CD8-positive, alpha-beta memory T cell (primary cell): ENCODE measurements at regions not wholly inside any gene's neighbourhood (a gene's known extent, or its start where the extent isn't known, plus 50 kb on each side); places are given as distances from the start of the nearest gene placed in this dataset.

Experiments
- CTCF ChIA-PET: fragments of 350-600 bp; sonication (Branson Sonifier 250); formaldehyde crosslinking; loops from one replicate; lab custom pipeline; 2021; ENCODE audit warnings: antibody characterized with exemption; lab: Charles Lee
- POLR2A ChIA-PET: fragments of 350-600 bp; sonication (Branson Sonifier 250); formaldehyde crosslinking; loops from one replicate; lab custom pipeline; 2021; ENCODE audit warnings: antibody characterized with exemption; lab: Charles Lee
- DNase-seq, 5 donors: peaks; one replicate each; pipeline versions ENCODE4 v3.0.0 to v3.0.0-alpha.2; 2020 to 2022; ENCODE audit warnings: mixed read lengths in 1 of 5
- H3K27ac ChIP-seq: one replicate; pipeline ENCODE4 v1.7.0; 2013; ENCODE audit warnings: low read depth, mild to moderate bottlenecking, low read length, moderate library complexity
- H3K27me3 ChIP-seq: 2 replicates; pipeline ENCODE4 v1.7.0; 2013; ENCODE audit warnings: low read length, mild to moderate bottlenecking; ENCODE audit not compliant: insufficient read depth, poor library complexity, severe bottlenecking
- H3K36me3 ChIP-seq: 2 replicates; pipeline ENCODE4 v1.7.0; 2013; ENCODE audit warnings: mild to moderate bottlenecking, low read length, moderate library complexity; ENCODE audit not compliant: insufficient read depth
- H3K4me1 ChIP-seq: 2 replicates; pipeline ENCODE4 v1.7.0; 2013; ENCODE audit warnings: mild to moderate bottlenecking, low read length, moderate library complexity; ENCODE audit not compliant: insufficient read depth
- H3K4me3 ChIP-seq: 2 replicates; pipeline ENCODE4 v1.7.0; 2013; ENCODE audit warnings: mild to moderate bottlenecking, low read length
- H3K9me3 ChIP-seq: 2 replicates; pipeline ENCODE4 v1.7.0; 2013; ENCODE audit warnings: mild to moderate bottlenecking, low read length
- H3K27ac Mint-ChIP-seq, 8 donors: one replicate each; pipeline ENCODE4 v1.8.0; 2020 to 2021; ENCODE audit warnings: mixed read lengths in 8 of 8, mild to moderate bottlenecking in 6 of 8, inconsistent platforms in 3 of 8, moderate library complexity in 3 of 8
- H3K27me3 Mint-ChIP-seq, 2 donors: one replicate each; pipeline ENCODE4 v1.8.0; 2020 to 2021; ENCODE audit warnings: mixed read lengths in 2 of 2, mild to moderate bottlenecking in 1 of 2, moderate library complexity in 1 of 2
- H3K36me3 Mint-ChIP-seq, 3 donors: one replicate each; pipeline ENCODE4 v1.8.0; 2020 to 2021; ENCODE audit warnings: mixed read lengths in 3 of 3, inconsistent platforms in 1 of 3, mild to moderate bottlenecking in 1 of 3
- H3K4me1 Mint-ChIP-seq, 3 donors: one replicate each; pipeline ENCODE4 v1.8.0; 2020 to 2021; ENCODE audit warnings: mixed read lengths in 3 of 3, inconsistent platforms in 1 of 3, mild to moderate bottlenecking in 1 of 3
- H3K4me3 Mint-ChIP-seq, 7 donors: one replicate each; pipeline ENCODE4 v1.8.0; 2020 to 2021; ENCODE audit warnings: mixed read lengths in 7 of 7, mild to moderate bottlenecking in 6 of 7, moderate library complexity in 4 of 7, inconsistent platforms in 2 of 7
- H3K9me3 Mint-ChIP-seq, 5 donors: one replicate each; pipeline ENCODE4 v1.8.0; 2020 to 2022; ENCODE audit warnings: mixed read lengths in 5 of 5, mild to moderate bottlenecking in 3 of 5, moderate library complexity in 2 of 5, inconsistent platforms in 1 of 5

GRCh38 chr2:8110716-8111115, 571.1 kb upstream of the ID2 start:
- no peak overlapping the region for H3K27ac ChIP-seq
- H3K27me3 ChIP-seq: no peaks in the 10 kb centered on the region
- POLR2A ChIA-PET: no interaction called here
- no peaks in the 10 kb centered on the region for H3K36me3 ChIP-seq
- no peaks in the 10 kb centered on the region for H3K27me3 Mint-ChIP-seq
- no peaks in the 10 kb centered on the region for H3K4me1 ChIP-seq
- peaks cover 5 to 8% (median 6%) of the 10 kb centered on the region in 3 donors for H3K4me1 Mint-ChIP-seq
- CTCF ChIA-PET: no interaction called here
- peaks cover 0 to 6% (median 0%) of the 10 kb centered on the region in 3 donors for H3K36me3 Mint-ChIP-seq
- DNase-seq: no peak
- no peaks in the 10 kb centered on the region for H3K9me3 ChIP-seq
- H3K4me3 Mint-ChIP-seq: no peak overlapping the region
- no peak overlapping the region for H3K27ac Mint-ChIP-seq
- no peak overlapping the region for H3K4me3 ChIP-seq
- H3K9me3 Mint-ChIP-seq: no peaks in the 10 kb centered on the region

GRCh38 chr2:8111193-8111592, 570.7 kb upstream of the ID2 start:
- DNase-seq: no peak
- Histone ChIP-seq H3K27ac (no peak overlapping the region), H3K9me3 (no peaks in the 10 kb centered on the region), H3K27me3 (no peaks in the 10 kb centered on the region), H3K36me3 (no peaks in the 10 kb centered on the region), H3K4me3 (no peak overlapping the region), H3K4me1 (no peaks in the 10 kb centered on the region)
- H3K4me1 Mint-ChIP-seq: peaks cover 5 to 8% (median 6%) of the 10 kb centered on the region in 3 donors
- POLR2A ChIA-PET: no interaction called here
- no peak overlapping the region for H3K27ac Mint-ChIP-seq
- H3K4me3 Mint-ChIP-seq: no peak overlapping the region
- no peaks in the 10 kb centered on the region for H3K27me3 Mint-ChIP-seq
- H3K36me3 Mint-ChIP-seq: peaks cover 0 to 4% (median 0%) of the 10 kb centered on the region in 3 donors
- CTCF ChIA-PET: no interaction called here
- no peaks in the 10 kb centered on the region for H3K9me3 Mint-ChIP-seq

- no peaks in the 10 kb centered on the region for H3K4me1 ChIP-seq
- ChIA-PET CTCF (no interaction called here), POLR2A (no interaction called here)
- H3K9me3 Mint-ChIP-seq: no peaks in the 10 kb centered on the region
- no peak for DNase-seq
- peaks cover 0 to under 1% (median 0%) of the 10 kb centered on the region in 3 donors for H3K36me3 Mint-ChIP-seq
- H3K4me3 Mint-ChIP-seq: no peak overlapping the region
- H3K9me3 ChIP-seq: no peaks in the 10 kb centered on the region
- H3K27me3 Mint-ChIP-seq: peaks cover 0 to 2% of the 10 kb centered on the region in 2 donors
- H3K27ac Mint-ChIP-seq: no peak overlapping the region
- no peak overlapping the region for H3K4me3 ChIP-seq
- no peak overlapping the region for H3K27ac ChIP-seq
- peaks cover 0 to 5% (median 3%) of the 10 kb centered on the region in 3 donors for H3K4me1 Mint-ChIP-seq
- no peaks in the 10 kb centered on the region for H3K36me3 ChIP-seq
- H3K27me3 ChIP-seq: no peaks in the 10 kb centered on the region
Observed at GRCh38 chr2:8115456-8115855, 566.4 kb upstream of the ID2 start.

- Mint-ChIP-seq H3K27me3 (peaks cover 0 to 2% of the 10 kb centered on the region in 2 donors), H3K27ac (no peak overlapping the region), H3K9me3 (no peaks in the 10 kb centered on the region), H3K36me3 (no peaks in the 10 kb centered on the region), H3K4me1 (peaks cover 0 to 5% (median 3%) of the 10 kb centered on the region in 3 donors), H3K4me3 (no peak overlapping the region)
- no peaks in the 10 kb centered on the region for H3K9me3 ChIP-seq
- POLR2A ChIA-PET: no interaction called here
- H3K36me3 ChIP-seq: no peaks in the 10 kb centered on the region
- no peak for DNase-seq
- no peak overlapping the region for H3K27ac ChIP-seq
- no peaks in the 10 kb centered on the region for H3K4me1 ChIP-seq
- no peak overlapping the region for H3K4me3 ChIP-seq
- CTCF ChIA-PET: no interaction called here
- no peaks in the 10 kb centered on the region for H3K27me3 ChIP-seq
Observed at GRCh38 chr2:8115966-8116365, 565.9 kb upstream of the ID2 start.

- Histone ChIP-seq H3K4me3 (no peak overlapping the region), H3K4me1 (no peaks in the 10 kb centered on the region), H3K36me3 (no peaks in the 10 kb centered on the region), H3K27ac (no peak overlapping the region), H3K27me3 (no peaks in the 10 kb centered on the region), H3K9me3 (no peaks in the 10 kb centered on the region)
- Mint-ChIP-seq H3K4me1 (peaks cover 0 to 5% (median 3%) of the 10 kb centered on the region in 3 donors), H3K4me3 (no peak overlapping the region), H3K27me3 (peaks cover 0 to 2% of the 10 kb centered on the region in 2 donors), H3K27ac (no peak overlapping the region), H3K36me3 (no peaks in the 10 kb centered on the region), H3K9me3 (no peaks in the 10 kb centered on the region)
- ChIA-PET CTCF (no interaction called here), POLR2A (no interaction called here)
- DNase-seq: no peak
Observed at GRCh38 chr2:8116661-8117060, 565.2 kb upstream of the ID2 start.

- H3K36me3 ChIP-seq: no peaks in the 10 kb centered on the region
- H3K4me1 ChIP-seq: no peaks in the 10 kb centered on the region
- CTCF ChIA-PET: no interaction called here
- Mint-ChIP-seq H3K27ac (no peak overlapping the region), H3K4me3 (no peak overlapping the region), H3K4me1 (peaks cover 0 to 5% (median 3%) of the 10 kb centered on the region in 3 donors), H3K36me3 (no peaks in the 10 kb centered on the region), H3K27me3 (peaks cover 0 to 2% of the 10 kb centered on the region in 2 donors), H3K9me3 (no peaks in the 10 kb centered on the region)
- POLR2A ChIA-PET: no interaction called here
- H3K27me3 ChIP-seq: no peaks in the 10 kb centered on the region
- no peaks in the 10 kb centered on the region for H3K9me3 ChIP-seq
- no peak overlapping the region for H3K4me3 ChIP-seq
- no peak for DNase-seq
- H3K27ac ChIP-seq: no peak overlapping the region
Observed at GRCh38 chr2:8118940-8119781, 562.7 kb upstream of the ID2 start.

GRCh38 chr2:8119782-8120505, 561.9 kb upstream of the ID2 start:
- no peaks in the 10 kb centered on the region for H3K4me1 ChIP-seq
- H3K27me3 ChIP-seq: no peaks in the 10 kb centered on the region
- no peak overlapping the region for H3K27ac ChIP-seq
- Mint-ChIP-seq H3K27me3 (peaks cover 0 to 2% of the 10 kb centered on the region in 2 donors), H3K4me1 (peaks cover 0 to 5% (median 3%) of the 10 kb centered on the region in 3 donors), H3K36me3 (no peaks in the 10 kb centered on the region), H3K9me3 (no peaks in the 10 kb centered on the region), H3K27ac (peak overlapping the region in 2 of 8 donors; percentile 44 to 61), H3K4me3 (no peak overlapping the region)
- CTCF ChIA-PET: no interaction called here
- H3K9me3 ChIP-seq: no peaks in the 10 kb centered on the region
- no peak overlapping the region for H3K4me3 ChIP-seq
- DNase-seq: no peak
- no peaks in the 10 kb centered on the region for H3K36me3 ChIP-seq
- POLR2A ChIA-PET: interaction anchor here (0.6 kb wide), 1 partner anchor 593 kb away, joined by 6 read pairs; no protein-coding TSS in a partner anchor

GRCh38 chr2:8120506-8120860, 561.4 kb upstream of the ID2 start:
- Histone ChIP-seq H3K4me1 (no peaks in the 10 kb centered on the region), H3K36me3 (no peaks in the 10 kb centered on the region), H3K27ac (no peak overlapping the region), H3K4me3 (no peak overlapping the region), H3K9me3 (no peaks in the 10 kb centered on the region), H3K27me3 (no peaks in the 10 kb centered on the region)
- H3K4me3 Mint-ChIP-seq: no peak overlapping the region
- H3K4me1 Mint-ChIP-seq: peaks cover 0 to 5% (median 3%) of the 10 kb centered on the region in 3 donors
- no peaks in the 10 kb centered on the region for H3K36me3 Mint-ChIP-seq
- peaks cover 0 to 2% of the 10 kb centered on the region in 2 donors for H3K27me3 Mint-ChIP-seq
- no peaks in the 10 kb centered on the region for H3K9me3 Mint-ChIP-seq
- ChIA-PET POLR2A (no interaction called here), CTCF (no interaction called here)
- no peak for DNase-seq
- peak overlapping the region in 1 of 8 donors; percentile 77 for H3K27ac Mint-ChIP-seq
